SK-N-MC (cell line): ENCODE measurements at regions not wholly inside any gene's neighbourhood (a gene's known extent, or its start where the extent isn't known, plus 50 kb on each side); places are given as distances from the start of the nearest gene placed in this dataset.

Experiments
- EZH2 ChIP-seq: fragments of 200-600 bp; sonication (generic); IDR thresholded peaks from one replicate; pipeline ENCODE4 v1.6.1; 2017; ENCODE audit warnings: antibody characterized with exemption
- FOXP2 ChIP-seq: optimal IDR thresholded peaks from 2 replicates; pipeline ENCODE3; 2011; ENCODE audit warnings: mild to moderate bottlenecking, moderate library complexity; ENCODE audit not compliant: insufficient read depth; ENCODE audit errors: extremely low read length, control extremely low read depth
- POLR2AphosphoS5 ChIP-seq: IDR thresholded peaks from 2 replicates; pipeline ENCODE4 v1.6.1; 2012; ENCODE audit warnings: mild to moderate bottlenecking, low read depth, low read length, borderline replicate concordance

DNA sequence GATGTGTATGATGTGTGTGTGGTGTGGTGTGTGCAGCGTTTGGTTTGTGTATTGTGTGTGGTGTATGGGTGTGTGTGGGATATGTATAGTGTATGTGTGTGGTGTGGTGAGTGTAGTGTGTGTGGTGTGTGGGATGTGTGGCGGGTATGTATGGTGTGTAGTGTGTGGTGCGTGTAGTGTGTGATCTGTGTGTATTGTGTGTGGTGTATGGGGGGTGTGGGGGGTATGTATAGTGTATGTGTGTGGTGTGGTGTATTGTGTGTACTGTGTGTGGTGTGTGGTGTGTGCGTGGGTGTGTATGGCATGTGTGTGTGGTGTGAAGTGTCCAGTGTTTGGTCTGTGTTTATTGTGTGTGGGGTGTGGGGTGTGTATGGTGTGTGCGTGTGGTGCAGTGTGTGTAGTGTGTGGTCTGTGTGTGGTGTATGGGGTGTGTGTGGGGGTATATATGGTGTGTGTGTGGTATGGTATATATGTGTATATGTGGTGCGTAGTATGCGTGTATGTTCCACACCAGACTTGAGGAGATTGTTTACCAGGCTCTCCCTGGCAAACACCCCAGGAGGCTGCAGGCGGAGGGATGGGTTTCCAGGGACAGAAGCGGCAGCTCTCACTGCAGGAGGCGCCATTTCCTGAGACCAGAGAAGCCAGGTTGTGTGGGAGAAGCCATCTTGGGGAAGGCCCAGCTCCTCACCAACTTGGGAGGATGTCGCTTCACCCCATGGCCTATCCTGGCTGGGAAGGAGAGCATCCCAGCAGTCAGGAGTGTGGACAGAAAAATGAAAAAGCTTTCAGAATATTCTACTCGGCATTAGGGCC lies 138.1 kb downstream of the NXNL2 start:
- no peak for TF ChIP-seq POLR2AphosphoS5
- no peak for TF ChIP-seq EZH2
- no peak for TF ChIP-seq FOXP2
